Body of pancreas (tissue), 4 donors: ENCODE measurements at regions not wholly inside any gene's neighbourhood (a gene's known extent, or its start where the extent isn't known, plus 50 kb on each side); places are given as distances from the start of the nearest gene placed in this dataset.

Source experiments
- ATAC-seq: fragments of 150-250 bp; one replicate; pipeline ENCODE4 v1.9.1; 2016
- DNase-seq, 4 donors: peaks; one replicate each; pipeline ENCODE4 v3.0.0-alpha.2; 2019
- H3K27ac ChIP-seq, 4 donors: fragments of 200-600 bp; sonication (generic); 1 replicate in 3 of 4; 2 replicates in 1 of 4; pipeline versions ENCODE4 v1.5.1 to v1.6.1; 2016 to 2019; ENCODE audit warnings: mild to moderate bottlenecking in 1 of 4, mixed read lengths in 1 of 4, moderate library complexity in 1 of 4
- H3K27me3 ChIP-seq, 2 donors: fragments of 200-600 bp; sonication (generic); one replicate each; pipeline ENCODE4 v1.6.0; 2016; ENCODE audit warnings: mild to moderate bottlenecking in 1 of 2
- H3K36me3 ChIP-seq, 2 donors: fragments of 200-600 bp; sonication (generic); replicated peaks in 1 of 2; 2 replicates each; pipeline ENCODE4 v1.5.1; 2016; ENCODE audit warnings: low read depth in 2 of 2; ENCODE audit not compliant: insufficient read depth in 1 of 2
- H3K4me1 ChIP-seq: fragments of 200-600 bp; sonication (generic); one replicate; pipeline ENCODE4 v1.6.0; 2016
- H3K4me3 ChIP-seq, 2 donors: fragments of 200-600 bp; sonication (generic); 1 replicate in 1 of 2; 2 replicates in 1 of 2; pipeline ENCODE4 v1.5.1; 2016 to 2019
- H3K9me3 ChIP-seq, 3 donors: fragments of 200-600 bp; sonication (generic); 1 replicate in 2 of 3; 2 replicates in 1 of 3; pipeline ENCODE4 v1.5.1; 2016
- CTCF ChIP-seq, 7 experiments: fragments of 450-650 bp in 4 of 7; fragments of 200-600 bp in 3 of 7; sonication (generic) in 3 of 7; IDR thresholded peaks; one replicate each; pipeline ENCODE4 v1.5.1; 2016 to 2019; ENCODE audit warnings: antibody characterized with exemption in 7 of 7
- POLR2A ChIP-seq, 3 donors: fragments of 450-650 bp; IDR thresholded peaks; one replicate each; pipeline ENCODE4 v1.6.1; 2016; ENCODE audit warnings: antibody characterized with exemption in 3 of 3, mild to moderate bottlenecking in 2 of 3
- WGBS, 2 donors: methylation state at CpG; one replicate each; pipeline ENCODE4 v1.1.5; 2017; 5-methylcytosine and 5-hydroxymethylcytosine counted together
- intact Hi-C: fragments of 100-400 bp; cut with DNase I; formaldehyde crosslinking; loops from one replicate; pipeline ENCODE4 v1.15.1; 2023

GRCh38 chr5:73266925-73267765 is 94.2 kb downstream of the TMEM174 start:
- H3K27ac ChIP-seq: no peak overlapping the region
- H3K4me3 ChIP-seq: no peak overlapping the region
- no peaks in the 10 kb centered on the region for H3K36me3 ChIP-seq
- ATAC-seq (no peak), DNase-seq (no peak)
- H3K27me3 ChIP-seq: no peaks in the 10 kb centered on the region
- 76 to 80% methylated on average over 18 of the region's 18 CpGs for WGBS, 2 donors
- no peaks in the 10 kb centered on the region for H3K4me1 ChIP-seq
- intact Hi-C loops: no loop called here
- TF ChIP-seq POLR2A (IDR thresholded peaks at IDR 0.05) (no peak), CTCF (IDR thresholded peaks at IDR 0.05) (no peak)
- no peaks in the 10 kb centered on the region for H3K9me3 ChIP-seq

GRCh38 chr5:73266176-73266738 is 93.3 kb downstream of the TMEM174 start:
- intact Hi-C loops: no loop called here
- Histone ChIP-seq H3K4me1 (no peaks in the 10 kb centered on the region), H3K9me3 (no peaks in the 10 kb centered on the region), H3K4me3 (no peak overlapping the region), H3K36me3 (no peaks in the 10 kb centered on the region), H3K27me3 (no peaks in the 10 kb centered on the region), H3K27ac (no peak overlapping the region)
- 79 to 88% methylated on average over 5 of the region's 5 CpGs for WGBS, 2 donors
- ATAC-seq (no peak), DNase-seq (no peak)
- TF ChIP-seq POLR2A (IDR thresholded peaks at IDR 0.05): no peak
- no peak for TF ChIP-seq CTCF (IDR thresholded peaks at IDR 0.05)

- Histone ChIP-seq H3K9me3 (no peaks in the 10 kb centered on the region), H3K4me1 (no peaks in the 10 kb centered on the region), H3K27ac (no peak overlapping the region), H3K36me3 (no peaks in the 10 kb centered on the region), H3K27me3 (no peaks in the 10 kb centered on the region), H3K4me3 (no peak overlapping the region)
- 74 to 82% methylated on average over 3 of the region's 3 CpGs for WGBS, 2 donors
- intact Hi-C loops: no loop called here
- DNase-seq (peak in 1 of 4 donors; percentile 11), ATAC-seq (no peak)
- TF ChIP-seq CTCF (IDR thresholded peaks at IDR 0.05): no peak
- no peak for TF ChIP-seq POLR2A (IDR thresholded peaks at IDR 0.05)
Measured at GRCh38 chr5:73265641-73266040, 92.6 kb downstream of the TMEM174 start.

- DNase-seq: no peak
Measured at GRCh38 chr5:73264631-73265030, 91.6 kb downstream of the TMEM174 start.

More at GRCh38 chr5:73264631-73265030, 91.6 kb downstream of the TMEM174 start:
- no peaks in the 10 kb centered on the region for H3K27me3 ChIP-seq
- no peaks in the 10 kb centered on the region for H3K4me1 ChIP-seq
- no peak for TF ChIP-seq CTCF (IDR thresholded peaks at IDR 0.05)
- TF ChIP-seq POLR2A (IDR thresholded peaks at IDR 0.05): no peak
- no peak for ATAC-seq
- 76 to 83% methylated on average over 5 of the region's 5 CpGs for WGBS, 2 donors
- no peaks in the 10 kb centered on the region for H3K36me3 ChIP-seq
- H3K27ac ChIP-seq: no peak overlapping the region
- H3K4me3 ChIP-seq: no peak overlapping the region
- no peaks in the 10 kb centered on the region for H3K9me3 ChIP-seq
- intact Hi-C loops: no loop called here
